K562 (cell line): ENCODE measurements at regions not wholly inside any gene's neighbourhood (a gene's known extent, or its start where the extent isn't known, plus 50 kb on each side); places are given as distances from the start of the nearest gene placed in this dataset.

Experiments
- ATAC-seq: fragments of 200-7000 bp; cut with Tn5 transposase; 3 replicates; pipeline ENCODE4 v1.9.1; 2020; ENCODE audit warnings: moderate library complexity
- BruUV-seq: library from RNA; stranded (reverse); fragments of 400-500 nt; replicated peaks from 2 replicates; lab custom pipeline; 2021; lab: Mats Ljungman, UMichigan
- CTCF ChIA-PET: fragments of 300-600 bp; formaldehyde crosslinking; extraction: SDS; loops from one replicate; lab custom pipeline; 2021; ENCODE audit warnings: low intra/inter-chr PET ratio; lab: Yijun Ruan, JAX
- POLR2A ChIA-PET: fragments of 300-600, 350-650 bp; sonication (Branson Sonifier 250); formaldehyde crosslinking; extraction: SDS; loops from one replicate; lab custom pipeline; 2021; ENCODE audit warnings: antibody characterized with exemption, inconsistent platforms; lab: Yijun Ruan, JAX
- DNase-seq, 4 experiments: peaks; one replicate each; pipeline versions ENCODE4 v3.0.0 to v3.0.0-alpha.2; 2011 to 2018; ENCODE audit warnings: low spot score in 3 of 4, mixed read lengths in 3 of 4; ENCODE audit errors: extremely low read depth in 1 of 4
- FAIRE-seq: peaks from 2 replicates; lab custom pipeline; 2011; peaks lifted over from hg19 to GRCh38; lab: Jason Lieb, UNC
- H2AFZ ChIP-seq: 2 replicates; pipeline ENCODE4 v1.6.0; 2011; ENCODE audit warnings: low read depth, low read length, control low read depth, inconsistent platforms
- H3K27ac ChIP-seq: fragments of 200-600 bp; 3 replicates; pipeline ENCODE4 v1.8.0; 2011; ENCODE audit warnings: low read depth, mild to moderate bottlenecking, control low read depth, inconsistent platforms, low read length, moderate library complexity, mixed read lengths; ENCODE audit errors: extremely low read depth
- H3K27me3 ChIP-seq, 2 experiments: fragments of 300-600 bp in 1 of 2; 2 replicates in 1 of 2; 3 replicates in 1 of 2; pipeline versions ENCODE4 v1.6.0 to v1.8.0; 2011; ENCODE audit warnings: inconsistent platforms in 2 of 2, low read length in 2 of 2, mild to moderate bottlenecking in 1 of 2, mixed read lengths in 1 of 2, moderate library complexity in 1 of 2; ENCODE audit not compliant: control insufficient read depth in 2 of 2, insufficient read depth in 2 of 2
- H3K36me3 ChIP-seq: fragments of 300-600 bp; 3 replicates; pipeline ENCODE4 v1.8.0; 2011; ENCODE audit warnings: mild to moderate bottlenecking, low read length, inconsistent platforms; ENCODE audit not compliant: control insufficient read depth, insufficient read depth
- H3K4me1 ChIP-seq, 2 experiments: fragments of 200-600 bp in 1 of 2; replicated peaks in 1 of 2; 2 replicates in 1 of 2; 3 replicates in 1 of 2; pipeline versions ENCODE4 v1.5.1 to v1.8.0; 2011; ENCODE audit warnings: inconsistent platforms in 2 of 2, low read length in 2 of 2, mild to moderate bottlenecking in 1 of 2, mixed read lengths in 1 of 2, moderate library complexity in 1 of 2; ENCODE audit not compliant: control insufficient read depth in 2 of 2, insufficient read depth in 2 of 2
- H3K4me2 ChIP-seq: 2 replicates; pipeline ENCODE4 v1.6.1; 2011; ENCODE audit warnings: low read length, control low read depth, inconsistent platforms, mixed read lengths; ENCODE audit not compliant: insufficient read depth
- H3K4me3 ChIP-seq: fragments of 200-600 bp; sonication (generic), shearing (Covaris generic); 2 replicates; pipeline ENCODE4 v1.5.1; 2016; ENCODE audit warnings: control low read depth, inconsistent platforms
- H3K79me2 ChIP-seq: fragments of 200-600 bp; 3 replicates; pipeline ENCODE4 v1.8.0; 2011; ENCODE audit warnings: low read length, inconsistent platforms; ENCODE audit not compliant: control insufficient read depth, insufficient read depth
- H3K9ac ChIP-seq, 2 experiments: 2 replicates each; pipeline versions ENCODE4 v1.6.0 to v1.6.1; 2011; ENCODE audit warnings: low read depth in 2 of 2, low read length in 2 of 2, control low read depth in 1 of 2, inconsistent platforms in 1 of 2, mild to moderate bottlenecking in 1 of 2, mixed read lengths in 1 of 2; ENCODE audit not compliant: insufficient read depth in 1 of 2
- H3K9me1 ChIP-seq: one replicate; pipeline ENCODE4 v1.6.0; 2011; ENCODE audit warnings: inconsistent platforms, mild to moderate bottlenecking, low read length, moderate library complexity; ENCODE audit not compliant: control insufficient read depth, insufficient read depth
- H3K9me3 ChIP-seq: replicated peaks from 2 replicates; pipeline ENCODE4 v1.5.1; 2011; ENCODE audit warnings: low read depth, low read length, inconsistent platforms; ENCODE audit not compliant: control insufficient read depth, insufficient read depth
- H4K20me1 ChIP-seq: replicated peaks from 2 replicates; pipeline ENCODE4 v1.6.1; 2011; ENCODE audit warnings: low read length, inconsistent platforms, mixed read lengths; ENCODE audit not compliant: control insufficient read depth, insufficient read depth
- DLX4 ChIP-seq: fragments of 250-450 bp; sonication (Bioruptor Pico); IDR thresholded peaks from 2 replicates; pipeline ENCODE4 v1.6.1; 2021; ENCODE audit warnings: mild to moderate bottlenecking
- EGR1 ChIP-seq: fragments of 450-650 bp; conservative IDR thresholded peaks from 2 replicates; pipeline ENCODE4 v1.6.1; 2017; ENCODE audit warnings: mild to moderate bottlenecking
- ESRRB ChIP-seq: fragments of 250-450 bp; sonication (Bioruptor Pico); IDR thresholded peaks from 2 replicates; pipeline ENCODE4 v1.5.0; 2020; ENCODE audit warnings: mild to moderate bottlenecking, moderate library complexity, borderline replicate concordance
- FOS ChIP-seq: IDR thresholded peaks from 3 replicates; pipeline ENCODE4 v1.6.1; 2011; ENCODE audit not compliant: insufficient read length; ENCODE audit errors: extremely low read depth
- FOXM1 ChIP-seq, 2 experiments: fragments of 450-650 bp in 1 of 2; sonication (generic) in 1 of 2; formaldehyde crosslinking in 1 of 2; IDR thresholded peaks; 2 replicates each; pipeline versions ENCODE4 v1.6.1 to v1.9.0; 2017 to 2022; ENCODE audit warnings: low read depth in 2 of 2, mild to moderate bottlenecking in 2 of 2, missing genetic modification reagents in 1 of 2, moderate library complexity in 1 of 2
- HIVEP1 ChIP-seq: fragments of 250-450 bp; sonication (Bioruptor Pico); IDR thresholded peaks from 2 replicates; pipeline ENCODE4 v1.4.0; 2020; ENCODE audit warnings: mild to moderate bottlenecking
- KDM4B ChIP-seq, 2 experiments: fragments of 450-650 bp in 1 of 2; sonication (generic) in 1 of 2; IDR thresholded peaks; 2 replicates each; pipeline ENCODE4 v1.6.1; 2016 to 2017; ENCODE audit warnings: borderline replicate concordance in 2 of 2, antibody characterized with exemption in 1 of 2, low read depth in 1 of 2, mild to moderate bottlenecking in 1 of 2
- KLF16 ChIP-seq: IDR thresholded peaks from 2 replicates; pipeline ENCODE4 v1.6.1; 2016; ENCODE audit warnings: antibody characterized with exemption
- MCM3 ChIP-seq: fragments of 450-650 bp; IDR thresholded peaks from 2 replicates; pipeline ENCODE4 v1.6.1; 2016
- MEF2A ChIP-seq: IDR thresholded peaks from 2 replicates; pipeline ENCODE4 v1.6.1; 2011; ENCODE audit warnings: low read depth, mild to moderate bottlenecking, low read length, moderate library complexity; ENCODE audit not compliant: control insufficient read depth
- PREB ChIP-seq: sonication (generic); formaldehyde crosslinking; IDR thresholded peaks from 2 replicates; pipeline ENCODE4 v1.8.1; 2023; ENCODE audit warnings: mild to moderate bottlenecking, missing genetic modification reagents
- RBM15 ChIP-seq: fragments of 200-400 bp; formaldehyde crosslinking; IDR thresholded peaks from 2 replicates; pipeline ENCODE4 v1.6.1; 2018; ENCODE audit warnings: mild to moderate bottlenecking, low read length, moderate library complexity; ENCODE audit not compliant: insufficient read depth
- SRSF9 ChIP-seq: fragments of 200-400 bp; formaldehyde crosslinking; IDR thresholded peaks from 2 replicates; pipeline ENCODE4 v1.6.1; 2017; ENCODE audit warnings: low read depth, low read length, borderline replicate concordance
- ZFP1 ChIP-seq: fragments of 450-650 bp; formaldehyde crosslinking; IDR thresholded peaks from 2 replicates; pipeline ENCODE4 v1.4.0; 2020; ENCODE audit warnings: mild to moderate bottlenecking, mixed read lengths
- ZNF277 ChIP-seq: fragments of 250-450 bp; sonication (Bioruptor Pico); IDR thresholded peaks from 2 replicates; pipeline ENCODE4 v1.8.0; 2022; ENCODE audit warnings: inconsistent platforms, mild to moderate bottlenecking, moderate library complexity, borderline replicate concordance
- ZNF639 ChIP-seq, 2 experiments: fragments of 200-800 bp in 1 of 2; sonication (Bioruptor generic) in 1 of 2; sonication (generic) in 1 of 2; formaldehyde crosslinking in 1 of 2; IDR thresholded peaks in 1 of 2; conservative IDR thresholded peaks in 1 of 2; 2 replicates each; pipeline versions ENCODE4 v1.5.0 to v1.6.1; 2016 to 2020; ENCODE audit warnings: missing compliant biosample characterization in 1 of 2, missing genetic modification characterization in 1 of 2, missing genetic modification reagents in 1 of 2
- WGBS: fragments of 100-300 bp; shearing (Covaris generic); methylation state at CpG from one replicate; pipeline ENCODE4 v1.1.6; 2016; ENCODE audit warnings: low coverage, mixed read lengths; ENCODE audit not compliant: insufficient coverage; ENCODE audit errors: missing lambda C conversion rate; 5-methylcytosine and 5-hydroxymethylcytosine counted together
- in situ Hi-C: fragments of 300-500 bp; cut with MboI; formaldehyde crosslinking; loops from 4 replicates; pipeline ENCODE4 v1.15.0; 2018; ENCODE audit warnings: inconsistent platforms, mixed read lengths
- intact Hi-C: fragments of 100-400 bp; cut with micrococcal nuclease; formaldehyde crosslinking; loops from 2 replicates; pipeline ENCODE4 v1.14.2; 2022

- DNase-seq (no peak), ATAC-seq (no peak), FAIRE-seq (no peak)
- no peaks in the 10 kb centered on the region for H4K20me1 ChIP-seq
- H3K9me1 ChIP-seq = no peaks in the 10 kb centered on the region
- H3K27ac ChIP-seq = no peak overlapping the region
- TF ChIP-seq PREB (no peak), HIVEP1 (CRISPR knock-in tag) (no peak), ZNF639 (CRISPR knock-in tag; conservative IDR thresholded peaks at IDR 0.05 in 1 of 2, IDR thresholded peaks at IDR 0.05 in 1 of 2) (no peak), MCM3 (no peak), FOS (no peak), FOXM1 (IDR thresholded peaks at IDR 0.05; ENCODE audit: low read depth) (no peak), FOXM1 (CRISPR knock-in tag; IDR thresholded peaks at IDR 0.05; ENCODE audit: low read depth) (no peak), SRSF9 (no peak), KLF16 (no peak), ZNF277 (CRISPR knock-in tag) (no peak), RBM15 (no peak), DLX4 (no peak), EGR1 (no peak), MEF2A (no peak), ESRRB (CRISPR knock-in tag) (no peak), ZFP1 (CRISPR knock-in tag) (no peak), KDM4B (IDR thresholded peaks at IDR 0.05; ENCODE audit: borderline replicate concordance in 2 of 2, low read depth in 1 of 2) (no peak)
- no peak overlapping the region for H3K4me2 ChIP-seq
- no peak overlapping the region for H2AFZ ChIP-seq
- no peak overlapping the region for H3K9ac ChIP-seq
- intact Hi-C loops = no loop called here
- ChIA-PET POLR2A (no interaction called here), CTCF (no interaction called here)
- 0% methylated on average over 2 of the region's 2 CpGs for WGBS
- H3K79me2 ChIP-seq = no peaks in the 10 kb centered on the region
- BruUV-seq = no TSS peak
- H3K36me3 ChIP-seq = no peaks in the 10 kb centered on the region
- H3K27me3 ChIP-seq = no peaks in the 10 kb centered on the region
- in situ Hi-C loops = no loop called here
- no peak overlapping the region for H3K4me3 ChIP-seq
- H3K9me3 ChIP-seq = no peaks in the 10 kb centered on the region
- H3K4me1 ChIP-seq = no peaks in the 10 kb centered on the region
Observed at GRCh38 chr6:145069966-145070365, 665.4 kb downstream of the EPM2A start.
